ENCODE measurements at regions not wholly inside any gene's neighbourhood (a gene's known extent, or its start where the extent isn't known, plus 50 kb on each side); places are given as distances from the start of the nearest gene placed in this dataset.
"Not testable (repeated sequence)": the region's sequence is repeated elsewhere in the genome, so short reads cannot be mapped to it uniquely, and the experiment has no call there.

DNA sequence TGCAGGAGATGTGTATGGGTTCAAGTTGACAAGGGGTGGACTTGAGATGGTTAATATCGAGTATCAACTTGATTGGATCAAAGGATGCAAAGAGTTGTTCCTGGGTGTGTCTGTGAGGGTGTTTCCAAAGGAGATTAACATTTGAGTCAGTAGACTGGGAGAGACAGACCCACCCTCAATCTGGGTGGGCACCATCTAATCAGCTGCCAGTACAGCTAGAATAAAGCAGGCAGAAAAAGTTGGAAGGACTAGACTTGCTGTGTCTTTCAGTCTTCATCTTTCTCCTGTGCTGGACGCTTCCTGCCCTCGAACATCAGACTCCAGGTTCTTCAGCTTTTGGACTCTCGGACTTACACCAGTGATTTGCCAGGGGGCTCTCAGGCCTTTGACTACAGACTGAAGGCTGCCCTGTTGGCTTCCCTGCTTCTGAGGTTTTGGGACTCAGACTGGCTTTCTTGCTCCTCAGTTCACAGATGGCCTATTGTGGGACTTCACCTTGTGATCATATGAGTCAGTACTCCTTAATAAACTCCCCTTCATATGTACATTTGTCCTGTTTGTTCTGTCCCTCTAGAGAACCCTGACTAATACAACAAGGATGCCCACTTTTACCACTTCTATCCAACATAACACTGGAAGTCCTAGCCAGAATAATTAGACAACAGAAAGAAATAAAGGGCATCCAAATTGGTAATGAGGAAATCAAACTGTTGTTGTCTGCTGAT lies 62.7 kb upstream of the KRAS start:
- intact Hi-C loops (cut with DNase I); DNase-seq; ATAC-seq: not testable (repeated sequence)

DNA sequence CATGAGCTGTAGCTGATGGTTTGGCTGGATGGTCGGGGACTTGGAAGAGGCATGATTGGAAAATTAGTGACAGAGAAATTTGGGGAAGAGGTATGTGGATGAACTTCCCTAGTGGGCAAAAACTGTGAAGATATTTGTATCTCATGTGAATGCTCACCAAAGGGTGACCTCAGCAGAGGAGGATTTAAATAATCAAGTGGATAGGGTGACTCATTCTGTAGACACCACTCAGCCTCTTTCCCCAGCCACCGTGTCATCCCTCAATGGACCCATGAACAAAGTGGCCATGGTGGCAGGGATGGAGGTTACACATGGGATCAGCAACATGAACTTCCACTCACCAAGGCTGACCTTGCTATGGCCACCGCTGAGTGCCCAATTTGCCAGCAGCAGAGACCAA lies 60.8 kb upstream of the KRAS start:
- no peak for ATAC-seq

DNA sequence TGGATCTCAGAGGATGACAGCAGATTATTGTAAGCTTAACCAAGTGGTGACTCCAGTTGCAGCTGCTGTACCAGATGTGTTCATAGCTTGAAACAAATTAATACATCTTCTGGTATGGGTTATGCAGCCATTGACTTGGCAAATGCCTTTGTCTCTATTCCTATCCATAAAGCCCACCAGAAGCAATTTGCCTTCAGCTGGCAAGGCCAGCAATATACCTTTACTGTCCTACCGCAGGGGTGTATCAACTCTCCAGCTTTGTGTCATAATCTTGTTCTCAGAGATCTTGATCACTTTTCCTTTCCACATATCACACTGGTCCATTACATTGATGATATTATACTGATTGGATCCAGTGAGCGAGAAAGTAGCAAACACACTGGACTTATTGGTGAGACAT lies 59.3 kb upstream of the KRAS start:
- intact Hi-C loops (cut with DNase I); DNase-seq; ATAC-seq: not testable (repeated sequence)

More for the DNA sequence above, 60.8 kb upstream of the KRAS start:
- intact Hi-C loops (cut with DNase I): no loop called here
- DNase-seq: no peak

DNA sequence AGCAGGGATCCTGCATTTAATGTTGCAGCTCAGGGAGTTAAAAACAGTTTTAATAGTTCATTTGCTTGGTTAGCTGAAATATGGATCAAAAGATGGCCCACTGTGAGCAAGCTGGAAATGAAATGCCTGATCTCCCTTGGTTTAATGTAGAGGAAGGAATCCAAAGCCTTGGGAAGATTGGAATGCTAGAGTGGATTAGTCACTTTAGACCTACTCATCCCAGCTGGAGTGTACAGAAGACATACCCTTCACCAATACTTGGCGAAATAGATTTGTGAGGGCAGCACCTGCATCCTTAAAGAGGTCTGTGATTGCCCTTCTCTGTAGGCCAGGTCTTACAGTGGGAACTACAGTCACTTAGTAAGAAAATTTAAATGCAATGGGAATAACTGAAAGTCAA lies 58.0 kb upstream of the KRAS start:
- ATAC-seq: no peak
- no peak for DNase-seq

DNA sequence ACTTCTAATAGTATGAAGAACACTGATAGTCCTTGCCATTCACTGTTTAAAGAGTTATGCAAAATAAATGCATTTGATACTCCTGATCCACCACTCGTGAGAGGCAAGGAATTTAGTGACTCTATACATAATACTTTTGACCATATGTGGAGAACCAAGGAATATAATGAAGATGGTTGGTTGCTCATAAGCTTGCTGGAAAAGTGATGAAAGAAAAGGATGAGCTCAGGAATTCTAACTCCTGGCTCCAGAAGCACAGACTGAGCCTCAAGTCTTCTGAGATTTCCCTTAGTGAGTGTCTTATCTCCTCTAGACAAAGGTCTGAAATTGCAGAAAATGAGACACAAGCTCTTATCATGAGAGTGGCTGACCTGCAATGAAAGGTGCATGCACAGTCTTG lies 57.1 kb upstream of the KRAS start:
- DNase-seq (no peak), ATAC-seq (no peak)
- intact Hi-C loops (cut with DNase I): no loop called here

More for the DNA sequence above, 58.0 kb upstream of the KRAS start:
- intact Hi-C loops (cut with DNase I): no loop called here

DNA sequence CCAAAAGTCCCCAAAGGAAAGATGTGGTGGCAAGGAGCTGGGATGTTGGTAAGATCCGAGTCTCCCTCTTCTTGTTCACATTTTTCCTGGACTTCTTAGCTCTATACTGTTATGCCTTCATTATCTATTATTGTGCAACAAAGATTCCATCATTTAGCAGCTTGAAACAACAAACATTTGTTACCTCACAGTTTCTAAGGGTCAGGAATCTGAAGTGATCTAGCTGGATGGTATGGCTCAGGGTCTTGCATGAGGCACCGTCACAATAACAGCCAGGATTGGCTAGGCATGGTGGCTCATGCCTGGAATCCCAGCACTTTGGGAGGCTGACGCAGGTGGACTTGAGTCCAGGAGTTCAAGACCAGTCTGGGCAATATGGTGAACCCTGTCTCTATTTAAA lies 51.1 kb upstream of the KRAS start:
- intact Hi-C loops (cut with DNase I): no loop called here
- no peak for DNase-seq
- ATAC-seq: no peak
